ENCODE measurements at regions not wholly inside any gene's neighbourhood (a gene's known extent, or its start where the extent isn't known, plus 50 kb on each side); places are given as distances from the start of the nearest gene placed in this dataset.

GRCh38 chr1:22321917-22322316 lies 129.7 kb upstream of the ZBTB40 start:
- TF ChIP-seq CTCF (conservative IDR thresholded peaks at IDR 0.05; ENCODE audit: low read depth), result no peak
- ChIA-PET POLR2A (ENCODE audit: low non-redundant PET) (no interaction called here), CTCF (interaction anchor here (0.6 kb wide), 1 partner anchor 69 kb away, joined by 5 read pairs; no protein-coding TSS in a partner anchor)
- no peak overlapping the region for H3K27ac ChIP-seq
- DNase-seq (ENCODE audit: low spot score), result no peak

DNA sequence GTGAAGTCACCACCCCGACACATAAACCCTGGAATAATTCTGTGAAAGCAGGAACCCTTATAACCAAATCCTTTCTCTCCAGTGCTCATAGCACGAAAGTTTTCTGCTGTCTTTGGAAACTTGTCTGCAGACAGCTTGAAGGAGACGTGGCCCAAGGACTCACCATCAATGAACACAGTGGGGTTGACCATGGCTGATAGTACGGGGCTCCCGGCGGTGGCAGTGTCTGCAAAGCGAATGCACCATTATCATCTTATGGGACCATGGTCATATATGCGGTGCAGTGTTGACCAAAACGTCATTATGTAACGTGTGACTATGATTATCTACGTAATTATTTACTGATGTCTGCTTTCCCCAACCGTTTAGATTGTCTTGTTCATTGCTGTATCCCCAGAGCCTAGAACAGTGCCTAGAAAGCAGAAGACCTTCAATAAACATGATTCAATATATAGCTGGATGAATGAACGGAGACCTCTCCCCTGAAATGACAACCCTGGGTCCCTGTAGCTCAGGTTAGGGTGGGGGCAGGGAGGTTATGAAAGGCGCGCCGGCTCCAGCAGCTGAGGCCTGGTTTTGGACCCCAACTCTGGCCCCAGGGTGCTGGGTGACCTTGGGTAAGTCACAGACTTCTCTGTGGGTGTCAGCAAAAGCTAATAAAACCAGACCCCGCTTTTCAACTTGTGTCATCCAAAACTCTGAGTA lies 128.4 kb upstream of the ZBTB40 start:
- POLR2A ChIA-PET (ENCODE audit: low non-redundant PET), result no interaction called here

GRCh38 chr1:22323846-22324504 lies 127.7 kb upstream of the ZBTB40 start:
- no peak overlapping the region for H3K27ac ChIP-seq
- POLR2A ChIA-PET (ENCODE audit: low non-redundant PET), result no interaction called here
- CTCF ChIA-PET, result interaction anchor here (0.6 kb wide), 1 partner anchor 49 kb away, joined by 8 read pairs; no protein-coding TSS in a partner anchor
- TF ChIP-seq CTCF (conservative IDR thresholded peaks at IDR 0.05; ENCODE audit: low read depth), result no peak
- no peak for DNase-seq (ENCODE audit: low spot score)

More for the DNA sequence above, 128.4 kb upstream of the ZBTB40 start:
- H3K27ac ChIP-seq, result no peak overlapping the region
- no peak for TF ChIP-seq CTCF (conservative IDR thresholded peaks at IDR 0.05; ENCODE audit: low read depth)
- no peak for DNase-seq (ENCODE audit: low spot score)
- CTCF ChIA-PET, result no interaction called here

DNA sequence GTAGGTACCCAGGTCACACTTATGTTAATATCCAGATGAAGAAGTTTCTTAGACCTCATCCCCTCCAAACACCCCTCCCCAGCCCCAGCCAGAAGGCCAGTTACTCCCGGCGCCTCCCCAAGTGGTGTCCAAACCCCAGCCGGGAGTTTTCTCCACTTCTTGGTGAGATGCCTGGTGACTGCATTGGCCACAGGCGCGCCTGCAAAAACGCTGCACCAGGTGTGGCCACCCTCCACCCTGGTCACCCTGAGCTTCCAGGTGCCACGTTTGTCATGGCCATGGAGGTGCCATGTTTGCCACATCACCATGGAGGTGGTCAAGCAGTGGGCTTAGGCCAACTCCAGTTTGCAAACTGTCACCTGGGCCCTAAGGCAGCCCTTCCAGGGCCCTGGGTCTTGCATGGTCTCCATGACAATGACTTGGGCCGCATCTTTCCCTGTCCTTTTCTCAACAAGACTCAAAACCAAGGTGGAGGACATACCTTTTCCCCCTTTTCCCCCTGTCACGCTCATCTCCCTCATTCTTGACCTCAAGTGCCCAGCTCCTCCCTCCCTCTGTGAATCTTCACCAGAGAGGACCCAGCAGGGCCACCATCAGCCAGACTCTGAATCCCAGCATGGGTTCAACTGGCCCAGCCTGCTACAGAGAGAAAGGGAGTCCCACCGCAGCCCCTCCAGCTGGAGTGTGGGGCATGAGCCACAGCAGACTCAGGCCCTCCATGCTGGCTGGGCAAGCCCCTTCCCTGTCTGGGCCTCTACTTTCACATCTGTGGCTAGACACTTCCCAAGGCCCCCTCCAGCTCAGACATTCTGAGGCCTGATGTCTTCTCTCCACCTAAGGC lies 125.9 kb upstream of the ZBTB40 start:
- H3K27ac ChIP-seq, result no peak overlapping the region
- TF ChIP-seq CTCF (conservative IDR thresholded peaks at IDR 0.05; ENCODE audit: low read depth), result no peak
- ChIA-PET CTCF (no interaction called here), POLR2A (ENCODE audit: low non-redundant PET) (no interaction called here)
- no peak for DNase-seq (ENCODE audit: low spot score)

DNA sequence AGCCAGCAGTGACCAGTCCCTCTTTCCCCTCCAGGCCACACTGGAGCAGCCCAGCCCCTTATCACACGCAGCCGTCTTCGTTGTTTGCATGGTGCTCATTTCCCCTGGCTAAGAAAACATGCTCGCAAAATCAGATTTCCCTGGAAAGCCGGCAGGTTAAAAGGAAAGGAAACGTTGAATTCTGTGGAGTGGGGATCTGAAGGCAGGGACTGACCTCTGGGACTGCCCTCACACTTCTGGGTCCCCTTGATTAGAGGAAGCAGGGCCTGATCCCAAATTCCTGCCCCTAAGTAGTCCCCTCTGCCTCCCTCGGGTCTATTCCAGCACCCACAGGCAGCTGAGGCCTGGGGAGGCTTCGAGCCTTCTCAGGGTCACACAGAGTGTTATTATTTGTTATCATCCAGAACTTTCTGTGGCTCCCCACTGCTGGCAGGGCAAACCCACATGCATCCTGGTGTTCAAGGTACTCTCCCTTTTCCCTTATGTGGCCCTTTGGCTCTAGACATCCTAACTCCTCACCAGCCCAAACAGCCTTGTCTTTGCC lies 125.2 kb upstream of the ZBTB40 start:
- DNase-seq (ENCODE audit: low spot score), result no peak
- no peak overlapping the region for H3K27ac ChIP-seq
- no peak for TF ChIP-seq CTCF (conservative IDR thresholded peaks at IDR 0.05; ENCODE audit: low read depth)
- ChIA-PET CTCF (no interaction called here), POLR2A (ENCODE audit: low non-redundant PET) (no interaction called here)

DNA sequence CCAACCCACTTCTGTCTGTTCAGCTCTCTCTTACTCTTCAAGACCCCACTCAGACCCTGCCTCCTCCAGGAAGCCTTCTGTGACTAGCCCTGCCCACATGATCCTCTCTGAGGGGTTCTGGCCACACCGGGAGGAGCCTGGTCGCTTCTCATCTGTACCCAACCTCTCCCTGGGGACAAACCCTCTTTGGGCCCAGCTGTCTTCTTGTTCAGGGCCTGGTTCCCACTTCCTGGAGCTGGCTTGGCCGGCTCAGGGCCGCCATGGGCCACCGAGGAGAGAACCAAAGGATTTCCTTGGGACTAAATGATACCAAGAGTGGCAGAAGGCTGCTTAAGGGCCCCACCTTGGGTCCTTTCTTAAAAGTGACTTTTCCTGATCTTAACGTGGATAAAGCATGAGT lies 124.7 kb upstream of the ZBTB40 start:
- no peak for TF ChIP-seq CTCF (conservative IDR thresholded peaks at IDR 0.05; ENCODE audit: low read depth)
- H3K27ac ChIP-seq, result no peak overlapping the region
- ChIA-PET CTCF (no interaction called here), POLR2A (ENCODE audit: low non-redundant PET) (no interaction called here)
- no peak for DNase-seq (ENCODE audit: low spot score)
